ENCODE measurements at regions not wholly inside any gene's neighbourhood (a gene's known extent, or its start where the extent isn't known, plus 50 kb on each side); places are given as distances from the start of the nearest gene placed in this dataset.
"Not testable (repeated sequence)": the region's sequence is repeated elsewhere in the genome, so short reads cannot be mapped to it uniquely, and the experiment has no call there.

DNA sequence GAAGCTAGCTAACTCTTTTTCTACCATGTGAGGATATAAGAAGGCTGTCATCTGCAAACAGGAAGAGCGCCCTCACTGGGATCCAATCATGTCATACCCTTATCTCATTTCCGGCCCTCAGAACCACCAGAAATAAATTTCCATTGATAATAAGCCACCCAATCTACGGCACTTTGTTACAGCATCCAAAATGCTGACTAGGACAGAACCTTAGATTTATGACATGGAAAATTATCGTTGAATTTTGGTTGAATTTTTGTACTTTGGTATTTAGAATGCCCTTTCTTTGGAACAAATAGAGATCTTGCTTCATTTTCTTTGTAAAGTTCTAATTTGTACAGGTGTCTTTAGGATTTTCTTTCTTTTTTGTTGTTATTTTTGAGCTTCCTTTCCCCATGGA is 53.3 kb upstream of the CYLC2 start:
- no peak for DNase-seq

DNA sequence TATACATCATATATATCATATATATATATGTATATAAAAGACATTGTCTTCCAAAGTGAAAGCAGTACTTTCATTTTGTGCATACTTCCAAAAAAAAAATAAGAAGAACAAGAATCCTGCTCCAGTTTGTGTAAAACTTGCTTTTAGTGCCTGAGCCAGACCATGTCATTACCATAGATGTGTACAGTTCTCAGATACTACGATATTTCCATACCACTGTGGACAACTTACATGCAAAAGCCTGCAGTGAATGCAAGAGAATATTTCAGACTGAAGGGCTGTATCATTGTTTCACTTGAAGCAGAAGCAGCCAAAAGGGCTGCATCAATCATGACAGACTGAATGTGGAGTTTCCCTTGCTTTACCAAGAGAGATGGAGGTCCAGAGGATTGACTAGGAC is 72.6 kb upstream of the CYLC2 start:
- DNase-seq, result no peak

- no peak for DNase-seq
Observed at GRCh38 chr9:102911185-102911584, 83.9 kb upstream of the CYLC2 start.

- DNase-seq, result not testable (repeated sequence)
Observed at GRCh38 chr9:102905795-102906194, 89.3 kb upstream of the CYLC2 start.

DNA sequence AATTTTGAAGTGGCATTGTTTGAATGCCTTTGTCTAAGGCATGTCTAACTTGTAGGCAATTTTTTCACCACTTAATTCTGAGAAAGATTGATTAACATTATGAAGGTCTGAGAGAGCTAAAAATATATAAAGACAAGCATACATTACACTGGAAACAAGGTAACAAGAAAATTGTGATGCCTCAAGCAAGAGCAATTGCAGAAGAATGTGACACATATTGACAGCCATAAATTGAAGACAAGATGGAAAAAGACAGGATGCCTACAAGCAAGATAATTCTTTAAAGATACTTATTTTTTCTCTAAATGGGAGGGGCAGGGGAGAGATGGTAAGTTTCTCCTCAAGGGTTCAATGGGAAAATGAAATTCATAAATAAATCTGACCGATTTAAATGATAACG is 103.1 kb upstream of the CYLC2 start:
- DNase-seq, result no peak

DNA sequence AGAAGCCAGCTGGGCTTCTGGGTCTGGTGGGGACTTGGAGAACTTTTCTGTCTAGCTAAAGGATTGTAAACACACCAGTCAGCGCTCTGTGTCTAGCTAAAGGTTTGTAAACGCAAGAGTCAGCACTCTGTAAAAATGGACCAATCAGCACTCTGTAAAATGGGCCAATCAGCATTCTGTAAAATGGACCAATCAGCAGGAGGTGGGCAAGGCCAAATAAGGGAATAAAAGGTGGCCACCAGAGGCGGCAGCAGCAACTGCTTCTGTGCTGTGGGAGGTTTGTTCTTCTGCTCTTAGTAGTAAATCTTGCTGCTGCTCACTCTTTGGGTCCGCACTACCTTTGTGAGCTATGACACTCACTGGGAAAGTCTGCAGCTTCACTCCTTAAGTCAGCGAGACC is 106.4 kb upstream of the CYLC2 start:
- DNase-seq, result not testable (repeated sequence)

DNA sequence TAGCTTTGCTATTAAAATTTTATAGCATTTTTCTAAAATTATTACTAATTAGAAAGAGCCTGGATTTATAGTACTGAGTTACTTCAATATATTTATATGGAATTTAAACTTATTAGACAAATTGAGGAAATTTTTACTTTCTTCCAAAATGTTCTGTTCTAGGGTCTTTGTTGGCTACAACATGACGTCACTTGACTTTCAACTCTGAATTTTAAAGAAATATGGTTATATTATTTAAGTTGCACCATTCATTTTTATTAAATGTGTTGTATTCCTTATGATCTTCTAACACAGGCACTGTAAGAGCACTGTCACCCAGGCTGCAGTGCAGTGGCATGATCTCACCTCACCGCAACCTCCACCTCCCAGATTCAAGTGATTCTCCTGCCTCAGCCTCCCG is 119.4 kb upstream of the CYLC2 start:
- DNase-seq, result no peak

- no peak for DNase-seq
Observed at GRCh38 chr9:102867488-102867887, 127.6 kb upstream of the CYLC2 start.

GRCh38 chr9:102862478-102862877 is 132.7 kb upstream of the CYLC2 start:
- DNase-seq, result no peak

DNA sequence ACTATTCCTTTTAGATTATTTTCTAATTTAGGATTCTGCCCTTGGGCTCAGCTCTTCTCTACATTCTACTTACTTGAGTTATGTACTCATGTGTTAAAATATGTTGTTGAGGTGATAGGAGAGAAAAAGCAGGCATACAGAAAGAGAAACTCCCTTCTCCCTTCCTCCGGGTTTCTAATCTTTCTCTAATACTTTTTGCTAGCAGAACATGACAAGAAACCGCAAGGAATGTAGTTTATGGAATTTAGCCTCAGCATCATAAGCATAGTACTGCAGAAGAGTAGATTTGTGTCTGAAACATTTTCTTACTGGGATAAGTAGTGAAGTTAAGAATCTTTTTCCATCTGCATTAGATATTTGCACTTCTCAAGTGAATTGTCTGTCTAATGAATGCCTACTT is 139.5 kb upstream of the CYLC2 start:
- DNase-seq, result no peak

DNA sequence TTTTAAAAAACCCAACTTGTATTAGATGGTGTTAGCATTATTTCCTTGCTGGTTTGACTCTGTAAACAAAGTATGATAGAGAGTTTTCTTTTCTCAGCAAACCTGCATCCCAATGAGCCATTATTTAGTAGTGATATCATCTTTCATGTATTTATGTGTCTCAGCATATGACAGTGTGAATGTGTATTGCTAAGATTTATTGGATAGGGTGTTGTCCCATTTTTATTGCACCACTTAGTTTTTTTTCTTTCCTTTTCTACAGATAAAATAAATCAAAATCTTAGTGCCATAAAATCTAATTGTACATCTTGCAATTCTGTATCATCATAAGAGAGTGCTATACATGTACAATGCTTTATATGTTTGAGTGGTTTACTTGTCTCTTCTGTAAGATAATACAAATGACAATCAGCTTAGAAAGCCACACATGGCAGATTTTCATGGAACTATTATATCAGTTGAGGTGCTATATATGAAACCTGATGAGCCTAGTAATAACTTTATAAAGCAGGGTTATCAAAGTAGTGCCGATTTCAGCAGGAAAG is 149.2 kb upstream of the CYLC2 start:
- no peak for DNase-seq

GRCh38 chr9:102844716-102845115 is 150.4 kb upstream of the CYLC2 start:
- no peak for DNase-seq

GRCh38 chr9:102842423-102842822 is 152.7 kb upstream of the CYLC2 start:
- DNase-seq, result no peak

- no peak for DNase-seq
Observed at GRCh38 chr9:102841376-102841775, 153.8 kb upstream of the CYLC2 start.

GRCh38 chr9:102840335-102840734 is 154.8 kb upstream of the CYLC2 start:
- DNase-seq, result no peak

GRCh38 chr9:102832814-102833213 is 162.3 kb upstream of the CYLC2 start:
- DNase-seq, result no peak

DNA sequence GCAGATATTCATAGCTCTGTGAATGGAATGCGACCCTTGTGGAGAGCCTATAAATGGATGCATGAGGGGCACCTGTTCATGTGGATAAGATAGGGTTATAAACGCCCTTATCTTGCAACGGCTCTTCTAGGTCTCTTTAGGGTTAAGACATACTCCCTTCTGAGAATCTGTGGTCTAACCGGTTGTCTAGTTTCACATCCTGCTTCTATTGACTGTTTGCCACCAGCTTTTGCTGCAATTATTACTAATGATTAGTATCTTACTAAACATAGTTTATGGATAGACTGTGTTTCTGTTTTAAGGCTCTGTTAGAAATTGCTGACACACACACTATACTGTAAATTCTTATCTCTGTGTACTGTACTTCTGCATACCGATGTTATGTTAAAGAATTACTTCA is 198.9 kb upstream of the CYLC2 start:
- no peak for DNase-seq

- no peak for DNase-seq
Observed at GRCh38 chr9:102795532-102795931, 199.6 kb upstream of the CYLC2 start.

GRCh38 chr9:102779356-102779755 is 215.8 kb upstream of the CYLC2 start:
- no peak for DNase-seq

GRCh38 chr9:102778746-102779145 is 216.4 kb upstream of the CYLC2 start:
- no peak for DNase-seq

GRCh38 chr9:102770704-102771103 is 224.4 kb upstream of the CYLC2 start:
- no peak for DNase-seq

GRCh38 chr9:102769307-102769706 is 225.8 kb upstream of the CYLC2 start:
- no peak for DNase-seq

GRCh38 chr9:102768002-102768401 is 227.1 kb upstream of the CYLC2 start:
- DNase-seq, result no peak

- DNase-seq, result no peak
Observed at GRCh38 chr9:102767076-102767475, 228.1 kb upstream of the CYLC2 start.

DNA sequence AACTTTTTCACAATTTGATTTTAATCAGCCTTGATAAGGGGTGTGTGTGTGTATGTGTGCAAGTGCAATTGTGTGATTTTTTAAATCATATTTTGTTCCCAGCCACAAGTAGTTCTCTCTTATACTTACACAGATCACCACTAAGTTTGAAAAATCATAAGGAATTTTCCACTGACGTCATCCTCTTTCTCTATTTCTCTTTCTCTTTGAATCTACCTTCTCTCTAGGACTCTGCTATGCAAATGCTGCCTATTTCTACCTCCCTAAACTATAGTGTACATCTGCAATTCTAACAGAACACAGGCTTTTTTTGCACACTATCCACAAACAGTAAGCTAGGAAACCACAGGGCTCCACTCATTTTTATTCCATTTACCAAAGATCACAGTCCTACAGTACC is 254.6 kb upstream of the CYLC2 start:
- DNase-seq, result no peak

DNA sequence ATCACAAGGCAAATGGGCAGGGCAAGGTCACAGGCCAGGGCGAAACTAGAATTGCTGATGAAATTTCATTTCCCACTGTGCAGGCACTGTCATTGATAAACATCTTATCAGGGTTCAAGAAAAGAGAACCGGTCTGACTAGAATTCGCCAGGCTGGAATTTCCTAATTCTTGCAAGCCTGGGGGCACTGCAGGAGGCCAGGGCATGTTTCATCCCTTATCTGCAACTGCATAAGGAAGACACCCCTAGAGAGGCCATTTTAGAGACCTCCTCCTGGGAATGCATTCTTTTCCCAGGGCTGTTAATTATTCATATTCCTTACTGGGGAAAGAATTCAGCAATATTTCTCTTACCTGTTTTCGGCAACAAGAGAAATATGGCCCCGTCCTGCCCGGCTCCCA is 266.2 kb upstream of the CYLC2 start:
- DNase-seq, result no peak

All from bone marrow (tissue), 2 donors.